NCI-H2227 (cell line): ENCODE measurements at regions not wholly inside any gene's neighbourhood (a gene's known extent, or its start where the extent isn't known, plus 50 kb on each side); places are given as distances from the start of the nearest gene placed in this dataset.

Source experiments
- DNase-seq: peaks from one replicate; lab custom pipeline; 2025; ENCODE audit not compliant: unreplicated experiment; lab: John Stamatoyannopoulos, UW

- DNase-seq, result no peak
Measured at GRCh38 chr10:62885684-62886461, 69.7 kb upstream of the EGR2 start.

- DNase-seq, result no peak
Measured at GRCh38 chr10:62880162-62880561, 64.0 kb upstream of the EGR2 start.

GRCh38 chr10:62873866-62874265 lies 57.7 kb upstream of the EGR2 start:
- DNase-seq, result no peak

DNA sequence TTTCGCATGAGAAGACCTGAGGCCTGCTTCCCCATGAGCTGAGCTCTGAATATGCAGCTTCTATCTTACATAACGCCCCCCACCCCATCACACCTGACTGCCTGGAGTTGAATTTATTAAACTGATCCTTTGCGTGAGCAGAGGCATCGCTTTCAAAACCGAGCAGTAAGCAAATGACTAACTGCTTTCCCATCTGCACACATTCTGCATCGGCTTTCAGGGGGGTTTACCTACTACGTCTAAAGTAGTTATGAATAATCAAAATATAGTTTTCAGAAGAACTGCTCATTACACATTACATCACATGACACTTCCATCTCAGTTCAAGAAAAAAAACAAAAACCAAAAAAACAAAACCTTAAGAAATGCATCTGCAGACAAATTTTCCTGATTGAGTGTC lies 54.7 kb upstream of the EGR2 start:
- DNase-seq, result no peak

GRCh38 chr10:62869958-62870357 lies 53.8 kb upstream of the EGR2 start:
- DNase-seq, result no peak

- DNase-seq, result no peak
Measured at GRCh38 chr10:62866941-62867340, 50.8 kb upstream of the EGR2 start.

DNA sequence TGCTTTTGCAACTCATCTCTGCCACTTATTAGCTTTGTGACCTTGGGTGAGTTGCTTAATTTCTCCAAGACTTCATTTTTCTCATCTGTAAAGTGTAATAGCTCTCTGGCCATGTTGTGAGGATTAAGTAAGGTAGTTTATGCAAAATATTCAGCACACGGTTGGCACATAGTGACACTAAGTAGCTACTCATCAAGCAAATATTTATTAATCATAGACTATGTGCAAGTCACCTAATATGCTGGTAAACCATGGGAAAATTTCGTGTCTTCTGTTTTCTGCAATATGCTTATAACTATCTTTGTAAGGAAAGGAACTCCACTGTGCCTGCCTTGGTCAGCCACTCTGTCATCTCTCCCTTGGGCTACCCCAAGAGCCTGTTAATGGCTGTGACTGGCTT lies 50.3 kb upstream of the EGR2 start:
- no peak for DNase-seq
